Pulmonary artery endothelial cell (primary cell): ENCODE measurements at regions not wholly inside any gene's neighbourhood (a gene's known extent, or its start where the extent isn't known, plus 50 kb on each side); places are given as distances from the start of the nearest gene placed in this dataset.
"Not testable (repeated sequence)": the region's sequence is repeated elsewhere in the genome, so short reads cannot be mapped to it uniquely, and the experiment has no call there.

Experiments used
- DNase-seq: peaks from one replicate; pipeline ENCODE4 v3.0.0-alpha.2; 2011; ENCODE audit warnings: low read depth, low spot score

GRCh38 chr4:187118166-187118565 is 394.5 kb upstream of the FAT1 start:
- no peak for DNase-seq

DNA sequence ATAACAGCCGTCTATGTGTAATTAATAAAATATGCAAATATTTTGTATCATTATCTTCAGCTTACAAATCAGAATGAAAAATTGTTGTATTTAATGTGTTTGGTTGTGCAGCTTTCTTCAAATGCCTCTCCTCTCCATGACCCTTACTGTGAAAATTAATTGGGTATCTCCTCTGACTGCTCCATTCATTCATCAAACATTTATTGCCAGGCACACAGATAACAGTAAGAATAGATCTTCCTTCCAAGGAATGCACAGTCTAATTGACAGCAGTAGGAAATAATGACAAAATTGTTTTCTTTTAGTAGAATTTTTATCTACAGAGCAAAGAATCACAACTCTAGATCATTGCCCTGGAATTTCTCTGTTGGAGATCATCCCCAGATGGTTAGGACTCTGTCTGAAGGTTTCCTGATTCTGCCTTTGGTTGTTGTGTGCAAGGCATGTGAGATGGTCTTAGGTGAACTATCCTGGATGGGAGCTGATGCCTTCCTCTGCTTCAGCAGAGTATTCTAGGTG is 395.0 kb upstream of the FAT1 start:
- no peak for DNase-seq

- no peak for DNase-seq
Measured at GRCh38 chr4:187124331-187124730, 400.7 kb upstream of the FAT1 start.

DNA sequence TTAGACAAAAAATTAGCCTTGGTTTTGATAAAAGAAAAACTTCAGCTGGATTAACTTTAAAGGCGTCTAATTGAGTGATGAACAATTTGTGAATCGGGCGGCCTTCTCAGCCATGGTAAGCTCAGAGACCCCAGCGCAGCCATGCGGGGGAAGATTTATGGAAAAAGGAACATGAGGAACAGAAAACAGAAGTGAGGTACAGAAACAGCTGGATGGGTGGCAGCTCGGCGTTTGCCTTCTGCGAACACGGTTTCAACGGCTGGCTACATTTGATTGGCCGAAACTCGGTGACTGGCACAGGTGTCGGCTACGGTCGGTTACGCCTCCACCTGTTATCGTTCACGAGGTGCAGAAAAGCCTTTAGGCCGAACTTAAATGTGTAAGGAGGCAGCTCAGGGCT is 401.4 kb upstream of the FAT1 start:
- no peak for DNase-seq

DNA sequence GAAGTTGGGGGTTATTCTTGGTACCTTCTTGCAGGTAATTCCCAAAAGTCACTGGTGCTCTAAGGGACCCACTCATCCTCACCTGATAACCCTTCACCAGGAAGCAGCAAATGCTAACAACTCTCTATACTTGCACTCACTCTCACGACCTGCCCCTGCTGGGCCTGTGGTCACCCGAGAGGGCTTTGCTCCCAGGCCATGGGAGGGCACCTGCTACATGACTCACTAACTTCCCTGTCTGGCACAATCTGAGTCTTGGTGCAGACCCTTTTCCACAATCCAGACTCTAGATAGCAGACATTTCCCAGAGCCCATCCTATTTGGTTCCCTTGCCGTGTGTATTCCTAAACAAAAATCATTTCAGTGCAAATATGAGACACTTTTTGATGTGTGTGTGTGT is 403.8 kb upstream of the FAT1 start:
- no peak for DNase-seq

GRCh38 chr4:187128222-187128621 is 404.6 kb upstream of the FAT1 start:
- DNase-seq = no peak

DNA sequence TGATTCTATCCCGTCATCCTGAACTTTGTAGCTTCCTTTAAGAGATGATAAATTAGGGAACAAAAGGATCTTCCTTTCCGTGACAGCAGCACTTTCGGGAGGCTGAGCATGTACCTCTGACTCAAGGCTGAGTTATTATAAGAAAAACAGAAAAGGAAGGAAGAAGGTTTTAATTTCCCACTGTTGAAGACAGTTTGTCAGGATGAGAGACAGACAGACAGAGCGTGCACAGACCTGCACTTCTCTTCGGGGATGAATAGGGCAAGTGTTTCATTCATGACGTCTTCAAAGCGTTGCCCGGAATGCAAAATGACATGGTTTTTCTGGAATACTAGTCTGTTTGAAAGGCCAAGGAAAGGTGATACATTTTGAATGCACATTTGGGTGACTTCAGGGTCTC is 405.3 kb upstream of the FAT1 start:
- no peak for DNase-seq

DNA sequence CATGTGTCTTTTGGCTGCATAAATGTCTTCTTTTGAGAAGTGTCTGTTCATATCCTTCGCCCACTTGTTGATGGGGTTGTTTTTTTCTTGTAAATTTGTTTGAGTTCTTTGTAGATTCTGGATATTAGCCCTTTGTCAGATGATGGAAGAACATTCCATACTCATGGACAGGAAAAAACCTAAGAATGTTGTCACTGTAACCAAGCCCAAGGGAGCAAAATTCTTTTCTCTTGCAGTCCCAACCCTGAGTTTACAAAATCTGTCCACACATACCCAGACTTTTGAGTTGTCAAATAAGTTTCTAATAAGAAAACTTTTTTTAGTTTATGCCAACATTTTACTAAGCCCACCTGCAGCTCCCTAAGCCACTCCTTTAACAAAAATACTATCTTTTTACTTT is 408.2 kb upstream of the FAT1 start:
- not testable (repeated sequence) for DNase-seq

GRCh38 chr4:187135878-187136277 is 412.2 kb upstream of the FAT1 start:
- DNase-seq = no peak

- no peak for DNase-seq
Measured at GRCh38 chr4:187139141-187139540, 415.5 kb upstream of the FAT1 start.

GRCh38 chr4:187141101-187141500 is 417.4 kb upstream of the FAT1 start:
- DNase-seq = no peak

- no peak for DNase-seq
Measured at GRCh38 chr4:187149229-187149945, 425.7 kb upstream of the FAT1 start.

- DNase-seq = no peak
Measured at GRCh38 chr4:187157380-187157958, 433.8 kb upstream of the FAT1 start.

GRCh38 chr4:187158003-187158402 is 434.3 kb upstream of the FAT1 start:
- DNase-seq = no peak

- DNase-seq = no peak
Measured at GRCh38 chr4:187160486-187160885, 436.8 kb upstream of the FAT1 start.

- DNase-seq = no peak
Measured at GRCh38 chr4:187166886-187167512, 443.3 kb upstream of the FAT1 start.

DNA sequence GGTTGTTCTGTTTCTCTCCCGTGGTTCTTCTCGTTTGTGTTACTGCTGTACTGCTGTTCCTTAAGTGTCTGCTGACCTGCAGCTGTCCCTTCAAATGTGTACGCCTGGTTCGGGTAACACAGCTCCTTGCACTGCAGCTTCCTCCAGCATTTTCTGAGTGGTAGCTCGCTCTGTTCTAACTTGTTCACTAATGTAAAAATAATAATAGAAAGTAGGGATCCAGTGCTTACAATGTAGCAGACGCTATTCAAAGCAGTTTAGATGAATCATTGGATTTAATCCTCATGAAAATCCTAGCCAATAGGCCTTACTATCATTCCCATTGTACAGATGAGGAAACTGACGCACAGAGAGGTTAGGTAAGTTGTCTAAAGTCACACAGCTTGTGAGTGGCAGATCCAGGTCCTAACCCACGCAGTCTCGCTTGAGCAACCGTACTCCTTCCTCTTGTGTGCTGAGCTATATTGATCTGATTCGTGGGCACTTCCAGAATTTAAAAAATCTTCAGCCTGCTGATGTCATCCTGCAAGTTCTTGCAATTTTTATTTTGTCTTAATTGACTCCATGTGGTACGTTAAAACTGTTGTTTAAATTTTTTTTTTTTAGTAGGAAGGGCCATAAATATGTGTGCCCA is 448.2 kb upstream of the FAT1 start:
- no peak for DNase-seq

DNA sequence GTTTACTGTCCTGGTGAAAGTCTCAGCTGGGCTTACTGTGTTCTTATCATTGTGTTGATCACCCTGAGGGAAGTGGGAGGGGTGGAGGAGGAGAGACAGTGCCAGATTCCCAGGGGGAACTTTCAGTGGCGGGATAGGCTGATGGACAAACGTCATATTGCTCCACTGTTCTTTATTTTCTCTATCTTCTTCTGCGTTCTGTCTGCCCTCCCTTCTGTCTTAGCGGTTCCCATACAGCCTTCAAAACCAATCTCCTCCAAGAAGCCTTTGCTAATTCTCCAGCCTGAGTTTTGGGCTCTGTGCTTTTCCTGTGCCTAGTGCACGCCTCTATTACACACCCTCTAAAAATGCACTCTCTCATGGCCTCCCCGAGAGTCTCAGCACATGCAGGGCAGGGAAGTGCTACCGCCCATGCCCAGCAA is 448.7 kb upstream of the FAT1 start:
- DNase-seq = no peak

- no peak for DNase-seq
Measured at GRCh38 chr4:187174749-187175148, 451.1 kb upstream of the FAT1 start.

GRCh38 chr4:187175197-187175596 is 451.5 kb upstream of the FAT1 start:
- DNase-seq = no peak

GRCh38 chr4:187176261-187176910 is 452.7 kb upstream of the FAT1 start:
- no peak for DNase-seq

DNA sequence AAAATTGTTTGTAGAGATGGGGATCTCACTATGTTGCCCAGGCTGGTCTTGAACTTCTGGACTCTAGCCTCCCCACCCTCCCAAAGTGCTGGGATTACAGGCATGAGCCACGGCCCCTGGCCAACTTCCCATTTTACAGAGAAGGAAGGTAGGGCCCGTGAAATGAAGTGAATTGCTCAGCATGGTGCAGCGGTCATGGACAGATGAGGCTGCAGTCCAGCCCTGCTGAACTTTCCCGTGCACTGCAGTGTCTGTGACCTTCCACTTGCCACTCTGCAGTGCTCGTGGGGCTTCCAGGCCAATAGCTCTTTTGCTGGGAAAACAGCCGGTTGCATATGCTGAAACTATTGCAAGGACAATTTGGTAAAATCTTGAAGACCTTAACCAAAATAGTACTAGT is 454.4 kb upstream of the FAT1 start:
- no peak for DNase-seq
